ENCODE measurements at regions not wholly inside any gene's neighbourhood (a gene's known extent, or its start where the extent isn't known, plus 50 kb on each side); places are given as distances from the start of the nearest gene placed in this dataset.

GRCh38 chr3:168459226-168459784 is 363.6 kb upstream of the GOLIM4 start:
- no peak overlapping the region for H3K56ac ChIP-seq (ENCODE audit: extremely low read depth, insufficient read depth, low read length)
- ChIA-PET CTCF (interaction anchor here (0.6 to 0.7 kb wide), 2 partner anchors 11 to 407 kb away, joined by 3 read pairs; no protein-coding TSS in a partner anchor), POLR2A (ENCODE audit: unreplicated experiment) (no interaction called here)
- no peak overlapping the region for H3K4me3 ChIP-seq (ENCODE audit: insufficient read depth, low read depth, low read length)
- no peak overlapping the region for H3K14ac ChIP-seq (replicated peaks; ENCODE audit: low read depth, low read length)
- no peaks in the 10 kb centered on the region for H3K4me1 ChIP-seq (ENCODE audit: control insufficient read depth, insufficient read depth, low read length)
- no peaks in the 10 kb centered on the region for H3K9me1 ChIP-seq (ENCODE audit: insufficient read depth, low read length)
- intact Hi-C loops (cut with micrococcal nuclease) (no loop called here), dilution Hi-C loops (cut with HindIII; ENCODE audit: low sequenced_read_pairs, unreplicated experiment) (no loop called here), in situ Hi-C loops (cut with MboI; ENCODE audit: low sequenced_read_pairs) (no loop called here)
- H2BK120ac ChIP-seq (ENCODE audit: low read depth, low read length): no peak overlapping the region
- H2AK9ac ChIP-seq (replicated peaks; ENCODE audit: low read depth, low read length, poor library complexity): no peak overlapping the region
- ATAC-seq (ENCODE audit: low read depth) (peak; percentile 24; the same call in 1 of the 2 replicates), DNase-seq (peak; percentile 46)
- no peak overlapping the region for H3K9ac ChIP-seq (ENCODE audit: low read depth, low read length)
- no peaks in the 10 kb centered on the region for H3K36me3 ChIP-seq (ENCODE audit: control insufficient read depth, insufficient read depth, low read length)
- WGBS, 2 experiments (ENCODE audit: extremely low coverage in 2 of 2, insufficient read length in 1 of 2): no CpG with 5 or more reads among the region's 2 CpGs
- H3K79me1 ChIP-seq (ENCODE audit: low read depth in 1 of 2, low read length in 2 of 2): no peaks in the 10 kb centered on the region
- no peak for TF ChIP-seq MXI1 (IDR thresholded peaks at IDR 0.05; ENCODE audit: borderline replicate concordance, low read depth, low read length)
- TF ChIP-seq FOS (IDR thresholded peaks at IDR 0.05; ENCODE audit: low read depth, low read length): no peak
- no peak for TF ChIP-seq RCOR1 (IDR thresholded peaks at IDR 0.05; ENCODE audit: insufficient replicate concordance, low read length)
- TF ChIP-seq SMC3 (IDR thresholded peaks at IDR 0.05; ENCODE audit: low read depth, low read length): no peak
- TF ChIP-seq CTCF (conservative IDR thresholded peaks at IDR 0.05; ENCODE audit: low read depth, low read length): no peak
- TF ChIP-seq MAFK (IDR thresholded peaks at IDR 0.05; ENCODE audit: low read depth, low read length): no peak
- no peak overlapping the region for H4K8ac ChIP-seq (ENCODE audit: low read depth in 2 of 2, low read length in 2 of 2)
- no peak overlapping the region for H2AFZ ChIP-seq (replicated peaks; ENCODE audit: low read length, poor library complexity)
- no peak overlapping the region for H2BK5ac ChIP-seq (ENCODE audit: low read depth, low read length, poor library complexity, severe bottlenecking)
- BruUV-seq (replicated peaks): no TSS peak
- H3K4ac ChIP-seq (ENCODE audit: low read depth, low read length): no peak overlapping the region
- H2BK15ac ChIP-seq (ENCODE audit: low read depth, low read length): no peak overlapping the region
- H3K4me2 ChIP-seq (ENCODE audit: low read depth, low read length): no peak overlapping the region
- H3K9me3 ChIP-seq (ENCODE audit: control insufficient read depth, insufficient read depth, low read length): no peaks in the 10 kb centered on the region
- H3K27me3 ChIP-seq (ENCODE audit: control insufficient read depth, insufficient read depth, low read length): no peaks in the 10 kb centered on the region
- no peak overlapping the region for H4K91ac ChIP-seq (ENCODE audit: insufficient read depth, low read depth, low read length)
- H4K20me1 ChIP-seq (ENCODE audit: insufficient read depth, low read length): no peaks in the 10 kb centered on the region
- no peak overlapping the region for H4K5ac ChIP-seq (ENCODE audit: low read depth, low read length)
- H3K23ac ChIP-seq (ENCODE audit: low read depth, low read length): no peak overlapping the region
- H2BK20ac ChIP-seq (ENCODE audit: low read depth, low read length): no peak overlapping the region
- no peak overlapping the region for H3K27ac ChIP-seq (ENCODE audit: insufficient read depth, low read length)
- no peak overlapping the region for H3K18ac ChIP-seq (ENCODE audit: low read depth, low read length)
- no peak overlapping the region for H2AK5ac ChIP-seq (ENCODE audit: low read depth, low read length)
